ENCODE measurements at regions not wholly inside any gene's neighbourhood (a gene's known extent, or its start where the extent isn't known, plus 50 kb on each side); places are given as distances from the start of the nearest gene placed in this dataset.

DNA sequence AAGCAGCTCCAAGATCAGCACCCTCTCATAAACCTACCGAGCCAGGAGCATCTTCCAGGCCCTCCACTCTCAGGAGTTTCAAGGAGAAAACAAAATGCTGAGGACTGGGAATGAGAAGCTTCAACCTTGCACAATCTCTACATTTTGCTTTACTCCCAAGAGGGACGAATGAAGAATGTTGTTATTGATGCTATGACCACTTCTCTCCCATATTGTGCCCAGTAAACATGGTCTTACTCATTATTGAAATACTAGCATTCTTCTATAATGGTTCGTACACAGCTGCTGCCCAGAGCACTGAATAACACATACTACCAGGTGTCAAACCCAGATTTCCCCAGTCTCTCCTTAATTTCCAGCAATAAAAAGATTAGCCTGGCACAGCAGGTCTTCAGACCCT, 63.4 kb upstream of the BET1 start:
- H3K14ac ChIP-seq (ENCODE audit: insufficient read length), result no peak overlapping the region
- no peak overlapping the region for H2BK15ac ChIP-seq (ENCODE audit: low read length)
- no peak overlapping the region for H3K4me3 ChIP-seq (ENCODE audit: extremely low read depth in 1 of 4, insufficient read depth in 2 of 4, low read depth in 3 of 4, low read length in 4 of 4)
- WGBS, 2 experiments (ENCODE audit: extremely low coverage in 1 of 2, insufficient coverage in 1 of 2, insufficient read length in 1 of 2, insufficient replicate concordance in 2 of 2, low coverage in 1 of 2, low lambda C conversion rate in 2 of 2, missing lambda C conversion rate in 1 of 2), result 99% methylated on average over 3 of the region's 3 CpGs; no CpG with 5 or more reads in 1 of the 2 experiments
- TF ChIP-seq CHD2 (IDR thresholded peaks at IDR 0.05; ENCODE audit: low read length) (no peak), HDAC6 (IDR thresholded peaks at IDR 0.05; ENCODE audit: low read depth, low read length) (no peak), MAFK (IDR thresholded peaks at IDR 0.05; ENCODE audit: low read depth, low read length) (no peak)
- H2BK20ac ChIP-seq (ENCODE audit: low read length), result no peak overlapping the region
- H3K4ac ChIP-seq (replicated peaks; ENCODE audit: insufficient read length, low read depth, low read length), result no peak overlapping the region
- H3K56ac ChIP-seq (replicated peaks; ENCODE audit: insufficient read length, low read depth, low read length), result no peak overlapping the region
- no peak overlapping the region for H4K8ac ChIP-seq (ENCODE audit: extremely low read depth, insufficient read depth, low read length)
- no peak overlapping the region for H4K91ac ChIP-seq (replicated peaks; ENCODE audit: insufficient read length, low read length)
- H3K36me3 ChIP-seq (ENCODE audit: control insufficient read depth in 2 of 4, insufficient read depth in 4 of 4, low read length in 3 of 4), result no peaks in the 10 kb centered on the region
- no peak overlapping the region for H2AK5ac ChIP-seq (ENCODE audit: low read depth, low read length)
- H2BK5ac ChIP-seq (ENCODE audit: low read depth, low read length), result no peak overlapping the region
- no peaks in the 10 kb centered on the region for H3K4me1 ChIP-seq (replicated peaks in 1 of 4; ENCODE audit: control insufficient read depth in 3 of 4, insufficient read depth in 4 of 4, low read length in 3 of 4)
- no peak overlapping the region for H2AFZ ChIP-seq (ENCODE audit: low read length)
- FAIRE-seq (no peak), DNase-seq (ENCODE audit: low read depth in 1 of 2, low spot score in 2 of 2) (no peak)
- no peak overlapping the region for H2BK120ac ChIP-seq (replicated peaks; ENCODE audit: low read depth, low read length)
- peaks cover 0 to 1% of the 10 kb centered on the region in 2 experiments for H4K20me1 ChIP-seq (replicated peaks in 1 of 2; ENCODE audit: control insufficient read depth in 1 of 2, insufficient read depth in 2 of 2, low read length in 2 of 2)
- H2BK12ac ChIP-seq (ENCODE audit: low read depth, low read length), result no peak overlapping the region
- H3K23ac ChIP-seq (ENCODE audit: insufficient read length), result no peak overlapping the region
- no peaks in the 10 kb centered on the region for H3K79me2 ChIP-seq (ENCODE audit: control insufficient read depth in 1 of 2, insufficient read depth in 2 of 2, low read length in 2 of 2)
- no peaks in the 10 kb centered on the region for H3K9me3 ChIP-seq (ENCODE audit: insufficient read depth in 2 of 2, low read depth in 1 of 2, low read length in 1 of 2)
- no peak overlapping the region for H3K4me2 ChIP-seq (ENCODE audit: insufficient read depth in 1 of 2, low read depth in 2 of 2, low read length in 2 of 2)
- H3K9ac ChIP-seq (replicated peaks in 1 of 4; ENCODE audit: extremely low read depth in 1 of 4, low read depth in 3 of 4, low read length in 3 of 4), result no peak overlapping the region
- H3K27me3 ChIP-seq (replicated peaks in 1 of 4; ENCODE audit: control insufficient read depth in 3 of 4, extremely low read depth in 1 of 4, insufficient read depth in 3 of 4, low read length in 3 of 4), result no peaks in the 10 kb centered on the region
- no peaks in the 10 kb centered on the region; the same call in 1 of the 2 replicates for H3K23me2 ChIP-seq (ENCODE audit: low read depth, low read length)
- no peak overlapping the region for H3K18ac ChIP-seq (ENCODE audit: extremely low read depth, low read length)
- ChIA-PET POLR2A (ENCODE audit: partially characterized antibody) (no interaction called here), CTCF (ENCODE audit: partially characterized antibody) (interaction anchor here (0.6 to 1.5 kb wide), 4 partner anchors 16 to 446 kb away, joined by 3 to 6 read pairs (median 4); no protein-coding TSS in a partner anchor)
- H3K79me1 ChIP-seq (ENCODE audit: low read depth, low read length), result no peaks in the 10 kb centered on the region
- H3K27ac ChIP-seq (ENCODE audit: low read depth, low read length), result no peak overlapping the region
- no peak overlapping the region for H4K5ac ChIP-seq (ENCODE audit: insufficient read length, low read depth, low read length)

Measured in H1 (cell line).